GM12864 (cell line): ENCODE measurements at regions not wholly inside any gene's neighbourhood (a gene's known extent, or its start where the extent isn't known, plus 50 kb on each side); places are given as distances from the start of the nearest gene placed in this dataset.

ENCODE experiments used
- DNase-seq: peaks from one replicate; pipeline ENCODE4 v3.0.0-alpha.2; 2011; ENCODE audit warnings: low read depth
- H3K4me3 ChIP-seq: 2 replicates; pipeline ENCODE4 v1.5.1; 2011; ENCODE audit warnings: mild to moderate bottlenecking, low read depth, low read length, control low read depth
- TF ChIP-seq, protein P1 (sequence below): IDR thresholded peaks from 2 replicates; pipeline ENCODE4 v1.5.1; 2011; ENCODE audit warnings: low read depth, mild to moderate bottlenecking, moderate library complexity, low read length, control low read depth, inconsistent platforms; ENCODE audit errors: missing control alignments

DNA sequence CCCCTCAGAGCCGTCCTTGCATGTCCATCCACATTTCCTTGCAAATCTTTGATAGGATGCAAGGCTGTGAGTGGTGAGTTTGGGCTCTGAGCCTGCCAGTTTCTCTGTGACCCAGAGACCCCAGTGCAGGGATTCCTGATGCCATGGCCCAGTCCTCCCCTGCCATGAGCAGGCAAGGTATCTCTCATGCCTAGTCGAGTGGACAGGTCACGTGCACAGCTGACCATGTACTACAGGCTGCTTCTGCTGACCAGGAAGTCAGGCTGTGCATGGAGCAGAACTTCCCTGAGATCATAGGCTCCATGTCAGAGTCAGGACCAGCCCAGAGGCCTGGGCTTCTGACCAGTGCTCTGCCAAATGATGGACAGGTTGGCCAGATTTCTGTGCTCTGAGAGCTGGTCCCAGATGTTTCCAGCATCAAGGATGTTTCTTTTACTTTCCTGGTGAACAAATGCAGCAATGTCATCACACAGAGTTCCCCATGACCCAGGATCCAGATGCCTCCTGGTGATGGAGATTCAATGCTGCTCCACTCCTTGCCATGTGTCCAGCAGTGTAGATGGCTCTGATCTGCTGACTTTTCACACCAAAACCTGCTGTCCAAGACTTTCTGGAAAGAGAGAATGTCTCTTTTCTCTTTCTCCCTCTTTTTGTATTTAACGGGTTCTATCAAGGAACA, 321.6 kb upstream of the HS6ST1 start:
- H3K4me3 ChIP-seq, result no peak overlapping the region
- no peak for DNase-seq
- TF ChIP-seq, protein P1, sequence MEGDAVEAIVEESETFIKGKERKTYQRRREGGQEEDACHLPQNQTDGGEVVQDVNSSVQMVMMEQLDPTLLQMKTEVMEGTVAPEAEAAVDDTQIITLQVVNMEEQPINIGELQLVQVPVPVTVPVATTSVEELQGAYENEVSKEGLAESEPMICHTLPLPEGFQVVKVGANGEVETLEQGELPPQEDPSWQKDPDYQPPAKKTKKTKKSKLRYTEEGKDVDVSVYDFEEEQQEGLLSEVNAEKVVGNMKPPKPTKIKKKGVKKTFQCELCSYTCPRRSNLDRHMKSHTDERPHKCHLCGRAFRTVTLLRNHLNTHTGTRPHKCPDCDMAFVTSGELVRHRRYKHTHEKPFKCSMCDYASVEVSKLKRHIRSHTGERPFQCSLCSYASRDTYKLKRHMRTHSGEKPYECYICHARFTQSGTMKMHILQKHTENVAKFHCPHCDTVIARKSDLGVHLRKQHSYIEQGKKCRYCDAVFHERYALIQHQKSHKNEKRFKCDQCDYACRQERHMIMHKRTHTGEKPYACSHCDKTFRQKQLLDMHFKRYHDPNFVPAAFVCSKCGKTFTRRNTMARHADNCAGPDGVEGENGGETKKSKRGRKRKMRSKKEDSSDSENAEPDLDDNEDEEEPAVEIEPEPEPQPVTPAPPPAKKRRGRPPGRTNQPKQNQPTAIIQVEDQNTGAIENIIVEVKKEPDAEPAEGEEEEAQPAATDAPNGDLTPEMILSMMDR, result no peak

DNA sequence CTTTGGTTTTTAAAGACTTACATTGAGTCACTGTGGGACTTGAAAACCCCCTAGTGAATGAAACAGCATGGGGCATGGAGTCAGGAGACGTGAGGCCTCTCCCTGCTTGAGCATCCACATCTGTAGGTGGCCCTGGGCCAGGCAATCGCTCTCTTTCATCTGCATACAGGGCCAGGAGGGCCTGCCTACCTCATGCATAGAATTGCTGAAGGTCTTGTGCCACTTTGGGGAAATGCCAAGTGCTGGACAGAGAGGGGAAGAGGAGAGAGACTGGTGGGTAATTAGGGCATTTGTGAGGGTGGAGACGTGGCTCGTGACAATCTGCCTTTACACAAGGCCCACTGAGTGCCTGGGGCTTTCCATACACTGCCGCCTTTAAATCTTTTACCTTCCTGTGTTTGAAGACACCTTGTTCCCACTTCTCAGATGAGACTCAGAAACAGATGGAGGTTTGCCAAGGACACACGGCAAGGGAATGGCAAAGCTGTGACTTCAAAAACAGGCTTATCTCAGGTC, 322.2 kb upstream of the HS6ST1 start:
- no peak overlapping the region for H3K4me3 ChIP-seq
- TF ChIP-seq, protein P1, result no peak
- DNase-seq, result no peak

DNA sequence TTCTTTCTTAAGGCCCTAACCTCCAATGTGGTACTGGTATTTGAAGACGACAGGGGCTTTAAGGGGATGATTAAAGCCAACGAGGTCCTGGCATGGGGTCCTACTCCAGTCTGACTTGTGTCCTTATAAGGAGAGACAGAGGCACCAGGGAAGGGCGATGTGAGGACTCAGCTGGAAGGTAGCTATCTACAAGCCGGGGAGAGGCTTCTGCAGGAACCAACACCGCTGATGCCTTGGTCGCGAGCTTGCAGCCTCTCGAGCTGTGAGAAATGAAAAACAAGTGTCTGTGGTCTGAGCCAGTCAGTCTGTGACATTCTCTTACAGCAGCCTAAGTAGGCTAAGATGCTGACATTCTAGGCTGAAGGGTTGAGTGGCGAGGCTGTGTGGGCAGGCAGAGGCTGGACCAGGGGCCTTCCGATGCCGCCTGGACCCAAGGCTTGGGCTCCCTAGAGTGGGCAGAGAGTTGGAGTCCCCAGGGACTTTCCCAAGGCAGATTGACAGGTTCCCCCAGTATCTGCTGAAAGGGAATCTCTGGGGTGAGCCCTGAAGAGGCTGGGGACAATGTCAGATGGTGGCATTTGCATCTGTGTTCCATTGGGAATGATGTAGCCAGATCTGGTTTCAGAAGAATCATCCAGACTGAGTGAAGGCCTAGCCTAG, 322.9 kb upstream of the HS6ST1 start:
- TF ChIP-seq, protein P1, result no peak
- DNase-seq, result no peak
- no peak overlapping the region for H3K4me3 ChIP-seq

DNA sequence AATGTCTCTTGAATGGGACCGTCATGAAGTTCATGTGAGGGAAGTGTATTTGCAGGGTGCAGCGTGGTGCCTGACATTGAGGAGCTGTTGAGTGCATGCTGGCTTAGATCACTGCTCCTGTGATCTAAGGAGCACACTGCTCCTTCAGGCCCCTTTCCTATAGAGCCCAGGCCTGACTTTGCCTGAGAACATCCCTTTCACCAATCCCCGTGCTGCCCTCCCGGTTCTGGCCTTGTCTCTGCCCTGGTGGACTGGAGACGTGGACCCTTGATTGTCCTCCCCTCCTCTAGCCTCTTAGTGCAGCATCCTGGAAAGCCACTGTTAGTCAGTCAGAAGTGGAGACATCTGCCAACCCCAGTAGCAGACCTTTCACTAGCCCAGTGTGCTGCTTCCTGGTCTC, 323.6 kb upstream of the HS6ST1 start:
- H3K4me3 ChIP-seq, result no peak overlapping the region
- TF ChIP-seq, protein P1, result no peak
- DNase-seq, result no peak

DNA sequence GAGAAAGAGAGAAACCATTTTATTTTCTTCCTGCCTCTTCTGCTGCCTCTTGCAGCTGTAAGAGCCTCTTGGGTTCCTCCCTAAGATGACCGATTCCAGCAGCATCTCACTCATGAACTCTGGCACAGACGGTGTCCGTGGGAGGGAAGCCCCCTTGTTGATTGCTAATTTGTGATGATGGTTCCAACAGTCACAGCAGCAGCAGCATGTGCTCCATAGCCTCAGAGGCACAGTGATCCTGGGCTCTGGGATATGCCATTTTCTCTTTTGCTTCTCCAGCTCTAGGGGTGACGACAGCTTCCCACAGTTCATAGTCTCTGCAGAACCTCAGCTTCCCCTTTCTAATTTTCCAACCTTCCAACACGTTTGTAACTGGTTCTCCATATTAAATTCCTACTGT, 324.2 kb upstream of the HS6ST1 start:
- H3K4me3 ChIP-seq, result no peak overlapping the region
- no peak for DNase-seq
- TF ChIP-seq, protein P1, result no peak

DNA sequence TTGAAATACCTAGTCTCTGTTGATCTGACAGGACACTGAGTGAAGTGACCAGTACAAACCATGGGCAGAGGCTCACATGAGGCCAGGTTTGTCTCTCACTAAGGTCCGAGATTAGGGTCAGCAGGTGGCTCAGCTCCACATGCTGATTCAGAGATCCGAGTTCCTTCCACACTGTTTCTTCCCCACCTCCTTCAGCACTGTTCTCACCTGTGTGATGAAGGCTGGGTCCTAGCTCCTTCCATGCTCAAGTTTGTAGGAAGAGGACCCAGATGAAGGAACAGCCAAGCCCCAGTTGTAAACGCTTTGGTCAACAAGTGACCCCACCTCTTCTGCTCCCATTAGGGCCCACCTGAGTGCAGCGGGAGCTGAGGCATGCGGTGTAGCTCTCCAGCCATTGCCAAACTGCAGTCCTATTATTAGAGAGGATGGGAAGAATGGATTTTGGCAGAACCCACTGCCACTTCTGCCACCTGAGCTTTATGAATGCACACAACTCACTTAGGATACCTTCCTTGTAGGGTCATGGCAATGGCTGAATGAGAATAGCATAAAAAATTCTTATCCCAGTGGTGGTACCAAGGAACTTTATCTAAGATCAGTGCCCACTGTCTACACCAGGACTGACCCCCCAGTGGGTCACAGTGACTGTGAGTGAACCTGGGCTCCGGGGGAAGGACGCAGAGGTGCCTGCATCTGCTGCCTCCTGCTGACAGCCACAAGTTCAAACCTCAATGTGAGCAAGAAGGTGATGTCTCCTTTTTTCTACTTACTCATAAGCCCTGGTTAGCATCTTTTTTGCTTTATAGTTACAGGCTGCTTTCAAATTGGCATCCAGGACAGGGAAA, 324.8 kb upstream of the HS6ST1 start:
- TF ChIP-seq, protein P1, result no peak
- DNase-seq, result no peak
- H3K4me3 ChIP-seq, result no peak overlapping the region
